GM19463 (cell line): ENCODE measurements at regions not wholly inside any gene's neighbourhood (a gene's known extent, or its start where the extent isn't known, plus 50 kb on each side); places are given as distances from the start of the nearest gene placed in this dataset.
"Not testable (repeated sequence)": the region's sequence is repeated elsewhere in the genome, so short reads cannot be mapped to it uniquely, and the experiment has no call there.

Source experiments
- ATAC-seq: cut with Tn5 transposase; IDR thresholded peaks from one replicate; pipeline ENCODE4 v1.9.1; 2021; ENCODE audit warnings: mild to moderate bottlenecking, moderate library complexity; ENCODE audit not compliant: unreplicated experiment

DNA sequence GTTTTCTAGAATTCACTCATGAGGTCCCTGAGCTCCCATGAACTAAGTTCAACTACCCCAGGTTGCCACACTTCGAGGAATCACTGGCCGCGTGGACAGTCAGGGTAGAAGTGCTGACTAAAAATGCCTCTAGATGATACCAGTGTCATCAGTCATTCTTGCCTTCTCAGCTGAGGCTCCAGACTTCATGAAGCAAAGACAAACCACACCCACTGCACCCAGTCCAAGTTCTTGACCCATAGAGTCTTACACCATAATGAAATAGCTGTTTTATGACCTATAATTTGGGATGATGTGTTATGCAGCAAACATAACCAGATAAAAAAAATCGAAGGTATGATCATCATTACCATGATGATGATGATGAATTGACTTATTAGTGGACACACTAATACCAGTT lies 632.9 kb upstream of the TLE4 start:
- ATAC-seq, result no peak

DNA sequence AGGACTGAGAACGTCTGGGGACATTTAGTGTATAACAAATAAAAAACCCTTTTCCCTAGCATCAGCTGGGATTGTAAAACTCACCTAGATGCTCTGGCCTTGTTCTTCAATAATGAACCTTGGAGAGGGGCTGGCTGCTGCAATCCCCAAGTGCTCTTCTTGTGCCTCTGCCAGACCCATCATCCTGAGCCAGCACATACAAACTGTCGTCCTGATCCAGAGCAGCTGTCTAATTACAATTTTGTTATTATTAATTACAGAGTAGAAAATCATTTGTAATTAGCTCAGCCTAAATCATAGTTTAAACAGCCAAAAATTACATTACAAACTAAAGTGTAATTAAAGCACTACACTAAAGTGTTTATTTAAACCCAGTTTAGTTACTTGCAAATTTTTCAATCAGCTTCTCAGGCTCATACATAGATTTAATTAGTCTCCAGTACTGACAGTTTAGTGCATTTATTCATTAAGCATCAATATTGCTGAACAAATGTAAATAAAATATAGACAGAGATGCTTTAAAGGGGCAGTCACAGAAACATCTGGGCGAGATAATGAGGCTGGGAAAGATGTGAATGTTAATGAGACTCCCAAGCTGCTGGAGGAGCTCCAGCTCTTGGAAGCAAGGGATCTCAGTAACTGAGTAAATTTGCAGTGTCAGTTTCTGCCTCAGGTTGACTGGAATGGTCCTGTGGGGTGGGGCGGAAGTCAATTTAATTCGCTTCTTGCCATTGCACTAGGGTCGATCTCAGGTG lies 632.3 kb upstream of the TLE4 start:
- no peak for ATAC-seq

DNA sequence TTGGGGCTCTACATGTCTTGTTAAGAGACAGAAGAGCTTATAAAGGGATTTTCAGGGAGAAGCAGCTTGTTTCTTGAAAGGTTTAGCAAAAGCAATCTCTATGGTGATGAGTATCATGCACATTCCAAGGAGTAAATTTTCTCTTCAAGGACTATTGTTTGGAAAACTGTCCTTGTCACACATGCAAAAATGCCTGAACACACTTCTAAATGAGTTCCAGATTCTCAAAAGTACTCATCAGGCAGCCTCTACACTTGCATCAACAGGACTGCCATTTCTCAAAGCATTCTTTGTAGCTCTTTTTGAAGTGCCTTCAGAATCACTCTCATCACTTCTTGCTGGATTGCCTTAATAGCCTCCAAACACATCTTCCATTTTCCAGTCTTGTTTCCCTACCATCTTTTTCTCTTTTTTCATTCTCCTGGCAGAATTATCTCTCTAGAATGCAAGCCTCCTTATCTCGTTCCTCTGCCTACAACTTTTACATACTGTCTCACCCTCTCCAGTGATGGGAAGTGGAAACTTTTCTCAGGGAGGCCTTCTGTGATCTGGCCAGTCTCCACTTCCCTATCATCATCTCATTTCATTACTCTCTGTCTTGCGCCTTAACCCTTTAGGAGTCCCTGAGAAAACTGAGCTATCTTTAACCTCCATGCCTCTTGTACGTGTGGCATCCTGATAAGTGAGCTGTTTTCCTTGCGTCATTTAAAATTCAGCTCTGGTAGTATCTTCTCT lies 631.5 kb upstream of the TLE4 start:
- no peak for ATAC-seq

DNA sequence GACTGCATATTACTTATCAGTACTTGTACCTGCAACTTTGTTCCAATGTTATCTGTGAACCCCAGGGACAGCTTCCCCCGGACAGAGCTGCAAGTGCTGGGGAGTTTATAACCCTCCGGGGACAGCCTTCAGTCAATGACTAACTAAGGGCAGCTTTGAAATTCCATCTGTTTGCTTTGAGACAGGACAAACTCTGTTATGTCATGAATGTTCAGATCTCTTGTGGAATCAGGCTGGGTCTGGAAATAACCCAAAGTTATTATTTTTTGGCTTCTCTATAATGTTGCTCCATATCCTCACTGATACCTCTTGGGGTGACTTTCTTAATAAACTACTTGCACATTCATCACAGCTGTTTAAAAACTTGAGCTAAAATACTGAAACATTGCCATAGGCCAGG lies 617.5 kb upstream of the TLE4 start:
- no peak for ATAC-seq

DNA sequence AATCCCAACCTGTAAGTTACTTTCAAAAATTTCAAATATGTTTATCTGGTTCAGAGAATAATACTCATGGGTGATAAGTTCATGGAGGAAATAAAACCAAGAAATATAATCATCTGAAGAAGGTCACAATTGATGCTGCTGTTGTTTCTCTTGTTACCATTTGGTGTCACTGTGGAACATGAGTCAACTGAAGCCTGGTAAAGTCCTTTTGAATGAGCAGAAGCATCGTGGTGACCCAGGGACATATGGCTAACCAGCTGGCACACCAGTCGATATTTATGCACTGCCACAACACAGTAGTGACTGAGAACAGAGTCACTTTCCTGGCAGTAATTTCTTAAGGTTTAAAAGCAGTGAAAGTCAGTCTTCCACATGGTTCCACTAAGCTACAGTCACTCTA lies 612.9 kb upstream of the TLE4 start:
- ATAC-seq, result no peak

DNA sequence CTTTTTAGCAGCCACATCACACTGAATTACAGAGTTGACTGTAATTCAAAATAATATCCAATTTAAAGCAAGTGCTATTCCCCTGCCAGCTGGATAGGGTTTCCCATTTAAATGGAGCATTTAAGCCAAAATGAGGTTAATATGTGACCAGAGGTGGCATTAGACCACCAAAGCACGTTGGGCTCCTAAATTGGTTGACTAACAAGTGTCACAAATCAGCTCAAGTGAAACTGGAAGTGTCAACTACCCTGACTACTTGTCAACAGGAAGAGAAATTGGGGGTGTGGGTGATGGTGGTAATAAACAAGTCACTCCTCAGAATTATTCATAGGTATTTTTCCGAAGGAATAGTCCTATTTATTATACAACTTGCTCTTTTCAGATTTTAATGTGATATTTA lies 609.6 kb upstream of the TLE4 start:
- ATAC-seq, result no peak

DNA sequence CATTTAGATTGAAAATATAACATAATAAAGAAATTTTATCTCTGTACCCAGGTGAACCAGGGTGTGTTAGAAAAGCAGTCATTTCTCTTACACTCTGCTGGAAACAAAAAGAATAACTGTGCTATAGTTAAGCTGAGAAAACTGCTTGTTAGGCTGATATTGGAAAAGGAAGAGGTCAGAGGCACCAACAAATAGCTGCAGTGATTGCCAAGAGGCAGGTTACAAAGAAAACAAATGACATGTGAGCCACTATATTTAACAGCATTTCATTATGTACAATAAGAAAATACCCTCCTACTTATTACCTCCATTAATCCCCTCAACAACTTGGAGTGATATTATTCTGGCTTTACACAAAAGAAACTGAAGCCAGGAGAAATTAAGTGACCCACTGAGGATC lies 607.9 kb upstream of the TLE4 start:
- ATAC-seq, result no peak

DNA sequence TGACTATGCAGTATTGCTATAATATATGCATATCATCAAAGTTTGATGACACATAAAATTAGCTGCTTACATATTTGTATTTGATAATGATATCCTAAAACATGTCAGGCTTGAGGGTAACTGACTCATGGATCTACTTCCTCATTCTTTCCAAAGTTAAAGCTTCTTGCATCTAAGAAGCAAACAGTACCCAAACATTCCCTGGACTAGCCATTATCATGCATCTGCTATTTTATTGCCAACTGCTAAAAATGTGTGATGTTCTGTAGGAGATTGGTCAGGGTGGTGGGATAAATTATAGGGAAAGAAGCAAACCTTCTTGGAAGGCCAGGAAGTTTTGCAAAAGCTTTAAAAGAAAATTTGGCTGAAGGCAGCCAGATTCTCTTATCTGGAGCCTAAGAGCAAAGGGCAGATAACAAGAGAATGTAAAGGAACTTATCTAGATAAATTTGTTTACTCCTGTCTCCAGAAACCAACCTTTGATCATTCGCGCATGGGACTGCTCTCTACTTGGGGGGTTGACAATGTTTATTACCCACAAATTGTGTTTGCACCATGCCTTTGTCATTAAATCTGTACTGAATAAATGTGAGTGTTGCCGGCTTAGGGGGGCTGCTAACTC lies 604.1 kb upstream of the TLE4 start:
- no peak for ATAC-seq

DNA sequence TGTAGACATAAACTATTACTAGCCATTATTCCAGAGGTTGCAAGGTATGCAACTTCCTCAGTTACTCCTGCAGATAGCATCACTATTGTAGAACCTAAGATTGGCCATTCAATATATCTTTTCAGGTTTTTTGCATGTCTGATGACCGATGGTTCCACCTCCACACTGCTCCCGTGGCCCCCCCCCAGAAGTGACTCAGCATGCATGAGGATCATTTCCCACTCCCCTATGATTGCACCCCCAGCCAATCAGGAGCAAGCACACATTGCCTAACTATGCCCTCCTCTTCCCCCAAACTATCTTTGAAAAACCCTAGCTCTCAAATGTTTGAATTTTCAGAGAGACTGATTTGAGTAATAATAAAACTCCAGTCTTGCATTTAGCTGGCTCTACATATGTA lies 601.4 kb upstream of the TLE4 start:
- no peak for ATAC-seq

DNA sequence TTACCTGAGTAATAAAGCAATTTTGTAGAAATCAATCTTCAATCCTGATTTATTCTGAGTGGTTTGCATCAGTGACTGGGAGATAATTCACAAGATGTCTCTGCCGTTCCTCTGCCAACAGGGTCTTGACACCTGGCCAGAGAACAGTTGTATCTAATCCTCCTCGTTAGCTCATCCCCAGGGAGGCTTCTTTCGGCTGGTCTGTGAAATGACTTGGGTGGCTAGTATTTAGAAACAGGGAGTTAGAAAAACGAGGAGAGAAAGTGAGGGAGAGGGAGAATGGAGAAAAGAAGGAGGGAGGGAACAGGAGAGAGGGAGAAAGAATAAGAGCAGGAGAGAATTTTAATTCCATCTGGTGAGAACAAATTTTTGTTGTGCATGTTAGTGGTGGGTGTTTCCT lies 600.2 kb upstream of the TLE4 start:
- ATAC-seq, result no peak

DNA sequence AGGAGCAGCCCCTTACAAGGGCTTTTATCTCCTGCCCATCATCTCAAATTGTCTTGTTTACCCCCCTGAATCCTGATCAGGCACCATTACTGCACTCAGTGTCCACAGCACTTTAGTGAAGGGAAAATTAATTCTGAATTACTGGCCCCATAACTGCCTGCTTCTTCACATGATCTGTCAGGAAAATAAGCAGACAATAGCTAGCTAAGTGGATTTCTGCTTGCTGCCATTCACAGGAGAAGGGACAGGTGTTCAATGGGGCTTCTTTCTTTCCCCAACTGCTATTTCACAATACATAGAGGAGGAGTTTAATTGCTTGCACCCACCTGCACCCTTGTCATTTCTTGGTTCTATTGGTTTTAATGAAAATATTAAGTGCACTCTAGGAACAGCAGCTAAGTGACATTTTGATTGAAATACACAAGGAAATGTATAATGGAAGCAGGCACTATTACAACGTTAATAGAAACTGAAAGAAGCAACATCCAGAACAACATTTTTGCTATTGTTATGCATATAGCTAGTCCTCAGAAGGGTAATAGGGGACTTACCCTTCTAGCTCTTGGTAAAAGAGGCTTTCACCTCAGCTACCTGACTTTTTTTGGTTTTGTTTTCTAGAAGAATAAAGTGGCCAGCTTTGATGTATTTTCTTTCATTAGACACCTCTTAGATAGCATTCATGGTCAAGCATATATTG lies 599.3 kb upstream of the TLE4 start:
- ATAC-seq, result no peak

DNA sequence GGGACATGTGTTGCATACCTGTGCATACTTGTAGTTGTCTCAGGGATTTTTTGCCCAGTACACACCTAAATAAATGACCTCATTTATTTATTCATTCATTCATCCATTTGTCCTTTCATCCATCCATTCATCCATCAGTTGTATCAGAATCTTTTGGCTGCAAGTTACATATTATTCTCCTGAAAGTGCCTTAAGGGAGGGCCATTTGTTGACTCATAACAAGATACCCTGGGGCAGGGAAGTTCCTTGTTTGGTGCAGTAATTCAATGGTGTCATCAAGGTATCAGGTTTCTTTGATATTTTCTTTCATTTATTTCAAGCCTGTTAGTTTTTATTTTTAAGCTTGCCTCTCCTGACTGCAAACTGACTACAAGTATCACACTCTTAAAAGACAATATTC lies 597.9 kb upstream of the TLE4 start:
- no peak for ATAC-seq

DNA sequence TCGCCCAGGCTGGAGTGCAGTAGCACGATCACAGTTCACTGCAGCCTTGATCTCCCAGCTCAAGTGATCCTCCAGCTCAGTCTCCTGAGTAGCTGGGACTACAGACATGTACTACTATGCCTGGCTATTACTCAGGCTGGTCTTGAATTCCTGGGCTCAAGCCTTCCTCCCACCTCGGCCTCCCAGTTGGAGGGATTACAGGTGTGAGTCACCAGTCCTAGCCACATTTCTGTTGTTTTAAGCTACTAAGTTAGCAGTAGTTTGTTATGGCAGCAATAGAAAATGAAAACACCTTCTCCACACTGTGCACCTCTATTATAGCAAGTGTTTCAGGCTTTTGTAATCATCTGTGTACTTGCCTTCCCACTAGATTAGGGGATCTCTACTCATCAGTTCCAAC lies 588.9 kb upstream of the TLE4 start:
- no peak for ATAC-seq

DNA sequence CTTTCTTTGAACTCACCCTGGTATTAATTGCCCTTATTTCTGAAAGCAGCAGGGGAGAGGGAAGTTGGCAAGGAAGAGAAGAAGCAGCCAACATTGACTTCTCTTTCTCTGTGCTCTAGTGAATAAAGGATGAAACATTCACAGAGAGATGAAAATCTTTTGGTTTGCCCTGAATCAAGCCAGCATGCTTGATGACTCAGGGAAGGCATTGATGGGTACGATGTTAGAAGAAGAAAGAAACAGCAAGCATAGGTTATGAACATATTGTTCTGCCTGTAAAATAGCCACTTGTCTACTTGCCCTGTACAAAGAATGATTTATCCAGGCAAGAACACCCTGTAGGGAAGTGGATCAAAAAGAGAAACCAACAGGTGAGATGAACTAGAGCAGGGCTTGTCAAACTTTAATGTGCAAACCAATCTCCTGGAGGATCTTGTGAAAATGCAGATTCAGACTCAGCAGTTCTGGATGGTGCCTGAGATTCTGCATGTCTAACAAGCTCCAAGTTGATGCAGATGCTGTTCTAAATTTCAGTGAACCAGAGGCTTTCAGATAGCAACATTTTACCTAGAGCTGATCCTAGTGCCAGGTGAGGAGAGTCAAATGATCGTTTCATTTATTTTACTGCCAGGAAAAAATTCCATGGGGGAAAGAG lies 586.6 kb upstream of the TLE4 start:
- no peak for ATAC-seq

DNA sequence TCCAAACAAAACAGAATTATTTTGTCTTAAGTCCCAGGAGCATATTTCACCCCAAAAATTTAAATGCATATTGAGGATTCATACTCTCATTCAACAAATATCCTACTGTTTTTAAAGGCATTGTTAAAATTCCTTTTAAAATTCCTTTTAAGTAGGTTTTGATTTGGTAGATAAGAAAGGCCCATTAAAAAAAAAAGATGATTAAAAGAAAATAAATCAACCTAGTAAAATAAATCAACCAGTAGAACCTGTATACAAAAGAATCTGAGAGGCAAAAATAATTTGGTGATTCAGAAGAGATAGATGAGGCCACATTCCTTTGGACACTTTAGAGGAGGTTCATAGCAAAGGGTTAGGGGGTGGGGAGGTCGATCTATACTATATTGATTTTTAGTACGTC lies 585.3 kb upstream of the TLE4 start:
- no peak for ATAC-seq

DNA sequence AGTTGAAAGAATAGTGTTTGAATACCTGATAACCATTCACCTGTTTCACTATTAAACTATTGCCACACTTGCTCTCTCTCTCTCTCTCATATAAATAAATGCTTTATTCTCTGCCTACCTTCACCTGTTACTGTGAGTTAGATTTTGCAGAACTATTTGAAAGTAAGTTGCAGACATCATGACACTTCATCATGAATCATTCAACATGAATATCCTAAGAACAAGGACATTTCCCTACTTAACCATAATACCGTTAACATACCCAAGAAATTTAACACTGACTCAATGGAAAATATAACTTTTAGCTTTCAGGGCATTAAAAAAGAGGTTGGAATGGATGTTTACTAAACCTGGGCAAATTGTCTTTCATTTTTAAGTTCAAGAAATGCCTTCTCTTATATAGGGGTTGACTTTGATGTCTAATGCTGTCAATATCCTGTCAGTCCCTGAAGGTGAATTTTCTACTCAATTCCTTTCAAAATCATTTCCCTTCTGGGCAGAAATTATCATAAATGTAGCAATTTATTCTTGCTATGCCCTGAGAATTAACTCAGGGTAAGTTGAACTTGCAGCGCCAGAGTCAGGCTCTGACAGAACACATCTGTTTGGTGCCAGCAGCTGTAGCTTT lies 582.6 kb upstream of the TLE4 start:
- ATAC-seq, result no peak

DNA sequence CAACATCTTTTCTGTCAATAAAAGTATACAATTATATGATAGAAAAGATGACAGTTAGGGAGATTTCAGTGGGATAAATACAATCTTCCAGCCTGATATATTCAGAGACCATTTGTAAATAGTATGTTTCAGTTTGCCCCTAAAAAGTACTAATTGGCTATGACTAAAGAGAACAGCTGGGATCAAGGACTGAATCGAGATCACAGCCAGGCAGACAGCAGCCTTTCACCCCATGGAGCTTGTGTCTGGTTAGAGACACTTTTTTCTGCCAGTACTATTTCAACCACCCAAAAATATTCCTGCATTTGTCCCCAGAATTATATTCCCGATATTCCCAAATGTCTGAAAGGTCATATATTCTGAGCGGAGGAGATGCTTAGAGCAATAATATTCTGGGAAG lies 577.3 kb upstream of the TLE4 start:
- ATAC-seq, result no peak

DNA sequence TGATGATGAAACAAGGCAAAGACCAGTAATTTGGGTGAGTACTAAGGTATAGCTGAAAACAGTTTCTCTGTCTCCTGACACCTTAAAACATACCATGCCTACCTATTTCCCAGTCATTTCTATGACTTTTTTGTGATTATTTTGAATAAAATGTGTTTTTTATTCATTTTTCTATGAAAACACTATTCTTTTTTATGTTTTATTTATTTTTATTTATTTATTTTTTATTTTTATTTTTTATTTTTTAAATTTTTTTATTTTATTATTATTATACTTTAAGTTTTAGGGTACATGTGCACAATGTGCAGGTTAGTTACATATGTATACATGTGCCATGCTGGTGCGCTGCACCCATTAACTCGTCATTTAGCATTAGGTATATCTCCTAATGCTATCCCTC lies 576.8 kb upstream of the TLE4 start:
- not testable (repeated sequence) for ATAC-seq

DNA sequence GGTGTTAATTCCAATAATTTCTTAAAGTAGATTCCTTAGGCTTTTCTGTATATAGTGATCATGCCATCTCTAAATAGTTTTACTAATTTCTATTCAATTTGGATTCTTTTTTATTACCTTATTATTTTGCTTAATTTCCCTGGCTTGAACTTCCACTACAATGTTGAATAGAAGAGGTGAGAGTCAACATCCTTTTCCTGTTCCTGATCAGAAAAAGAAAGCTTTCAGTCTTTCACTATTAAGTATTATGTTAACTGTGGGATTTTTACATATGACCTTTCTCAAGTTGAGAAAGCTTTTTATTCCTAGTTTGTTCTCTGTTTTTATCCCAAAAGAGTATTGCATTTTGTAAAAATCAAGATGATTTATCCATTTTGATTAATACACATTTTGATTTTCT lies 574.5 kb upstream of the TLE4 start:
- ATAC-seq, result no peak

DNA sequence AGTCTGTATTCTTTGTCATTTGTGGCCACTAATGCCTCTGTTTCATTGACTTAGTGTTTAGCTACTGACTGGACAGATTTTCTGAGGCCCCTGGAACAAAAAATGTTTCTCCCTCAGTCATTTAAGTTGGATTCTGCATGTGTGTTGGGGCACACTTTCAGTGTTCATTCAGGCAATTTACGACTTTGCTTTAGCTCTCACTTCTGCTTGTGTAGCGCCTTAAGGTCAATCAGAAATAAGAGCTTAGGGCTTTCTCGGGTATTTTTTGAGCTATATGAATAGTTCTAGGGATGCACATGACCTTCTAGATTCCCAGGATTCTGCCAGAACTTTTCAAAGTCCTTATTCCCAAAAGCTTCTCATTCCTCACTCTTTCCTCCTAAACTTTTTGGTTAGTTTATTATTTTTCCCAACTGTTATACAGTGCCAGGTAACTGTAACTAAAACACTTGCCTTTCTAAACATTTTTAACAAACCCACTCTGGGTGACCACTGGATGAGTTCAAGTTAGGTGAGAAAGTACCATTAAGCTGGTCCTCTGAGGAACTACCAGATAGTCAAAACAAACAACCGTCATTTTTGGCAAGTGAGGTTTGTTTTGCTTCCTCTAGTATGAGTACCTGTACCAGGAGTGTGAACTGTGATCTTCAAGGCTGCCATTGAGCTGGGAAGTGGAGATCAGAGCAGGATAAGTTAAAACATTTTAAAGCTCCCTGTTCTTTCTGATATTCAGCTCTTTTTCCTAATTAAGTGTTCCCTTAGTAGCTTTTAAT lies 571.3 kb upstream of the TLE4 start:
- no peak for ATAC-seq
